ENCODE measurements at regions not wholly inside any gene's neighbourhood (a gene's known extent, or its start where the extent isn't known, plus 50 kb on each side); places are given as distances from the start of the nearest gene placed in this dataset.

DNA sequence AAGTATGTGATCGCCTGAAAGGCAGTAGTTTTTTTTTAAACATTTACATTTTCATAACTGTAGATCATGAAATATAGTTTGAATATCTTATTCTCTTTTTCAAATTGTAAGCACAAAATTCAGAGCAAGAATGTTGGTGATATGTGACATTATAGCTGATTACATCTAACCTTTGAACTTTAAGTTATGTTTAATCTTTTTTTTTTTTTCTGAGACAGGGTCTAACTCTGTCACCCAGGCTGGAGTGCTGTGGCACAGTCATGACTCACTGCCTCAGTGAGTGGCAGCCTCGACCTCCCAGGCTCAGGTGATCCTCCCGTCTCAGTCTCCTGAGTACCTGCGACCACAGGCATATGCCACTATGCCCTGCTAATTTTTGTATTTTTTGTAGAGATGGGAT is 278.7 kb upstream of the NEBL start:
- H3K9me3 ChIP-seq (ENCODE audit: control insufficient read depth, insufficient read depth, low read depth, low read length): no peaks in the 10 kb centered on the region
- no peaks in the 10 kb centered on the region for H3K4me1 ChIP-seq (ENCODE audit: control insufficient read depth, extremely low read depth, insufficient read depth, low read length)
- no peak for DNase-seq (ENCODE audit: low read depth in 2 of 2)
- H3K4me3 ChIP-seq (replicated peaks in 1 of 4; ENCODE audit: control extremely low read depth in 1 of 4, insufficient read depth in 1 of 4, low read depth in 3 of 4, low read length in 4 of 4): no peak overlapping the region
- peaks cover 12% of the 10 kb centered on the region for H3K27me3 ChIP-seq (ENCODE audit: control insufficient read depth, insufficient read depth, low read length)
- H3K9ac ChIP-seq (ENCODE audit: insufficient read depth, low read length): no peak overlapping the region
- H2AFZ ChIP-seq (ENCODE audit: low read length): no peak overlapping the region
- TF ChIP-seq EZH2 (IDR thresholded peaks at IDR 0.05; ENCODE audit: low read length, missing control alignments): no peak
- TF ChIP-seq, protein P1, sequence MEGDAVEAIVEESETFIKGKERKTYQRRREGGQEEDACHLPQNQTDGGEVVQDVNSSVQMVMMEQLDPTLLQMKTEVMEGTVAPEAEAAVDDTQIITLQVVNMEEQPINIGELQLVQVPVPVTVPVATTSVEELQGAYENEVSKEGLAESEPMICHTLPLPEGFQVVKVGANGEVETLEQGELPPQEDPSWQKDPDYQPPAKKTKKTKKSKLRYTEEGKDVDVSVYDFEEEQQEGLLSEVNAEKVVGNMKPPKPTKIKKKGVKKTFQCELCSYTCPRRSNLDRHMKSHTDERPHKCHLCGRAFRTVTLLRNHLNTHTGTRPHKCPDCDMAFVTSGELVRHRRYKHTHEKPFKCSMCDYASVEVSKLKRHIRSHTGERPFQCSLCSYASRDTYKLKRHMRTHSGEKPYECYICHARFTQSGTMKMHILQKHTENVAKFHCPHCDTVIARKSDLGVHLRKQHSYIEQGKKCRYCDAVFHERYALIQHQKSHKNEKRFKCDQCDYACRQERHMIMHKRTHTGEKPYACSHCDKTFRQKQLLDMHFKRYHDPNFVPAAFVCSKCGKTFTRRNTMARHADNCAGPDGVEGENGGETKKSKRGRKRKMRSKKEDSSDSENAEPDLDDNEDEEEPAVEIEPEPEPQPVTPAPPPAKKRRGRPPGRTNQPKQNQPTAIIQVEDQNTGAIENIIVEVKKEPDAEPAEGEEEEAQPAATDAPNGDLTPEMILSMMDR (conservative IDR thresholded peaks at IDR 0.05 in 1 of 2, IDR thresholded peaks at IDR 0.05 in 1 of 2; ENCODE audit: low read depth in 1 of 2, low read length in 2 of 2): no peak
- H3K4me2 ChIP-seq (ENCODE audit: extremely low read depth, insufficient read depth, low read length): no peak overlapping the region
- H3K27ac ChIP-seq (ENCODE audit: insufficient read depth, low read length): no peak overlapping the region
- no peaks in the 10 kb centered on the region for H3K36me3 ChIP-seq (ENCODE audit: control insufficient read depth, insufficient read depth, low read length)
- H3K79me2 ChIP-seq (ENCODE audit: control insufficient read depth, insufficient read depth, low read length): no peaks in the 10 kb centered on the region
- H4K20me1 ChIP-seq (ENCODE audit: control insufficient read depth, extremely low read depth, insufficient read depth, low read length): no peaks in the 10 kb centered on the region

DNA sequence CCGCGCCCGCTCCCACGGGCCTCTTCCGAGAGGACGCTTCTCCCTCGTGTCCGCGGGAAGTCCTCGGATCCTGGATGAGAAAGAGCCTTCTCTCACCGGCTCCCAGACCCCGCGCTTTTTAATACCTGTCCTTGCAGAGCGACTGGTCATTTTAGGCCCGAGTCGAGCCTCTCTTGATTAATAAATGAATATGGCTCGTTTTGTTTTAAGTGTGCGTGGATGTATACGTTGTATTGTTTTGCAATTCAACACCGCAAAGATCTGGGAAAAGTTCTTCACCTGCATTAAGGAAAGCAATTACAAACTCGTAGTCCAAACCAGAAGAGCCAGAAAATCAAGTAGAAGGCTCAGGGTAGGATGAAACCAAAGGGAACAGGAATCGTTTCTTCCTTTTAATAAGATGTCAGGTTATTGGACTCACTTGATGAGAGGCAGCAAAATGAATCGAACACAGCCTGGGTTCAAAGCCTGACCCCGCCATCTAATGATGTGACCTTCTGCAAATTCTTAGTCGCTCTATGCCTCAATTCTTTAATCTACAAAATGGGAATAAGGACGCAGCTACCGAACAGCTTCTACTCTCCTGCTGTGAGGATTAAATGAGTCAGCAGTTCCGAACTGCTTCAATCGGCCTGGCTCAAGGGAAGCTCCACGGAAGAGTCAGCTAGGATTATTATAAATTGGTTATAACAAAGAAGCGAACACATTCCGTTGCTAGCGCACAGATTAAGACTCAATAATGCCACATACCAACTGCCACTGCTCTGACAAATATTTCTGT is 277.8 kb upstream of the NEBL start:
- H3K79me2 ChIP-seq (ENCODE audit: control insufficient read depth, insufficient read depth, low read length): no peaks in the 10 kb centered on the region
- no peak overlapping the region for H3K4me2 ChIP-seq (ENCODE audit: extremely low read depth, insufficient read depth, low read length)
- no peaks in the 10 kb centered on the region for H3K36me3 ChIP-seq (ENCODE audit: control insufficient read depth, insufficient read depth, low read length)
- H3K9me3 ChIP-seq (ENCODE audit: control insufficient read depth, insufficient read depth, low read depth, low read length): no peaks in the 10 kb centered on the region
- peak overlapping the region in 1 of 4 experiments; percentile 43 for H3K4me3 ChIP-seq (replicated peaks in 1 of 4; ENCODE audit: control extremely low read depth in 1 of 4, insufficient read depth in 1 of 4, low read depth in 3 of 4, low read length in 4 of 4)
- H4K20me1 ChIP-seq (ENCODE audit: control insufficient read depth, extremely low read depth, insufficient read depth, low read length): no peaks in the 10 kb centered on the region
- H3K27ac ChIP-seq (ENCODE audit: insufficient read depth, low read length): no peak overlapping the region
- no peak overlapping the region for H2AFZ ChIP-seq (ENCODE audit: low read length)
- H3K9ac ChIP-seq (ENCODE audit: insufficient read depth, low read length): no peak overlapping the region
- no peaks in the 10 kb centered on the region for H3K4me1 ChIP-seq (ENCODE audit: control insufficient read depth, extremely low read depth, insufficient read depth, low read length)
- no peak for DNase-seq (ENCODE audit: low read depth in 2 of 2)
- H3K27me3 ChIP-seq (ENCODE audit: control insufficient read depth, insufficient read depth, low read length): peaks cover 12% of the 10 kb centered on the region
- TF ChIP-seq, protein P1 (conservative IDR thresholded peaks at IDR 0.05 in 1 of 2, IDR thresholded peaks at IDR 0.05 in 1 of 2; ENCODE audit: low read depth in 1 of 2, low read length in 2 of 2): no peak
- peak; percentile 48 for TF ChIP-seq EZH2 (IDR thresholded peaks at IDR 0.05; ENCODE audit: low read length, missing control alignments)

DNA sequence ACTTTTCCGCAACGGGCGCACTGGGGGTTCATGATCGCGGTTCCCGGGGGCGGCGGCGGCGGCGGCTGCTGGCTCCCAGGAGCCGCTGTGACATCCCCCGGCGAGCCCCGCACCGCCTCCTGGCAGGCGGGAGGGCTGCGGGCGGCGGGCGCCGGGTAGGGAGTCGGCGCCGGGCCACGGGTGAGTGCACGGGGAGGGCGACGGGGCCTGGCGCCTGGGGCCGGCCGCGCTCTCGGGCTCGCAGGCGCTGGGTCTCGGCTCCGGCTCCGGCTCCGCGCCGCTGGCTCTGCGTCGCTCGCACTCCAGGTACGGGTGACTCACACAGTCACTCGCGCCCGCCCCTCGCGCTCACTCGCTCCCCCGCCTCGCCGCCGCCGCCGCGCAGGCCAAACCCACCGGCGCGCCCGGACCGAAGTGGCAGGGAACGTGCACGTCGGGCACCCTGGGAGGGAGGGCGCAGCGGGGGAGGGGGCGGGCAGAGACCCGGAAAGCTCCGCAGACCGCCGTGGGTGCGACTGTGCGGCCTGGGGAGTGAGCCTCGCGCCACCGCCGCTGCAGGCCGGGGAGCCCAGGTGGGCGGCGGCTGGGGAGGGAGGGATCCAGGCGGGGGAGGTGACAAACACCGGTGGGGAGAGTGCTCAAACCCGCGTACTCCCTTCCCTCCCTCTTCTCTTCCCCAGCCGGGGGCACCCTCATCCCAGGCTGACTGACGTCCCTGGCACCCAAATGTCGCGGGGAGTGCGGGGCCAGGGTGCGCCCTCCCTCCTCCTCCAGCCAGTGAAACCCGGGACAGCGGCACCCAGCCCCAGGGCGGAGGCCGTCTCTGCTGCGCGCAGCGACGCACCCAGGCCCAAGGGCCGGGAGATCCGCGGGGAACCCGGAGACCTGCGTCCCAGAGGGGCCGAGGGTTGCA is 276.9 kb upstream of the NEBL start:
- Histone ChIP-seq H3K9me3 (ENCODE audit: control insufficient read depth, insufficient read depth, low read depth, low read length) (no peaks in the 10 kb centered on the region), H3K9ac (ENCODE audit: insufficient read depth, low read length) (no peak overlapping the region), H3K4me2 (ENCODE audit: extremely low read depth, insufficient read depth, low read length) (peak overlapping the region; percentile 75), H2AFZ (ENCODE audit: low read length) (no peak overlapping the region), H3K27me3 (ENCODE audit: control insufficient read depth, insufficient read depth, low read length) (peaks cover 12% of the 10 kb centered on the region), H3K4me1 (ENCODE audit: control insufficient read depth, extremely low read depth, insufficient read depth, low read length) (no peaks in the 10 kb centered on the region), H3K4me3 (replicated peaks in 1 of 4; ENCODE audit: control extremely low read depth in 1 of 4, insufficient read depth in 1 of 4, low read depth in 3 of 4, low read length in 4 of 4) (peak overlapping the region; percentile 24 to 62 (median 29)), H3K36me3 (ENCODE audit: control insufficient read depth, insufficient read depth, low read length) (no peaks in the 10 kb centered on the region), H4K20me1 (ENCODE audit: control insufficient read depth, extremely low read depth, insufficient read depth, low read length) (no peaks in the 10 kb centered on the region), H3K27ac (ENCODE audit: insufficient read depth, low read length) (no peak overlapping the region), H3K79me2 (ENCODE audit: control insufficient read depth, insufficient read depth, low read length) (no peaks in the 10 kb centered on the region)
- DNase-seq (ENCODE audit: low read depth in 2 of 2): peak in 1 of 2 donors; percentile 33
- TF ChIP-seq, protein P1 (conservative IDR thresholded peaks at IDR 0.05 in 1 of 2, IDR thresholded peaks at IDR 0.05 in 1 of 2; ENCODE audit: low read depth in 1 of 2, low read length in 2 of 2): no peak
- TF ChIP-seq EZH2 (IDR thresholded peaks at IDR 0.05; ENCODE audit: low read length, missing control alignments): peak; percentile 50
